ENCODE measurements at regions not wholly inside any gene's neighbourhood (a gene's known extent, or its start where the extent isn't known, plus 50 kb on each side); places are given as distances from the start of the nearest gene placed in this dataset.

DNA sequence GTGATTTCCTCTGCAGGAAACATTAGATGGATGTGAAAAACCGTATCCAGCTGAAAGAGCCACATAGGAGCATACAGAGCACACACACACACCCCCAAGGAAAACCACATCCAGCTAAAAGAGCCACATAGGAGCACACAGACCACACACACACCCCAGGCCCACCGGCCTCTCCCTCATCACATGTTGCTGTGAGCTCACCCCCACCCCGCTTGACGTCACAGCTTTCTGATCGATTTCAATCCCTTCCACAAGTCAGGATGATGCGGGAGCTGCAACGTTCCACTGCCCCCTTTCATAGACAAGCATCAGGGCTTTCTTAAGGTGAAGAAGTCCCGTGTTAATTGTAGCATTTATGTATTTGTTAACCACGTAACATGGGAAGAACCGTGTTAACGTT is 72.4 kb upstream of the SOX1 start:
- H3K9me3 ChIP-seq, result peaks cover 17% of the 10 kb centered on the region
- no peaks in the 10 kb centered on the region for H3K4me1 ChIP-seq (ENCODE audit: low read depth)
- intact Hi-C loops (cut with DNase I, micrococcal nuclease), result no loop called here
- TF ChIP-seq, protein P1, sequence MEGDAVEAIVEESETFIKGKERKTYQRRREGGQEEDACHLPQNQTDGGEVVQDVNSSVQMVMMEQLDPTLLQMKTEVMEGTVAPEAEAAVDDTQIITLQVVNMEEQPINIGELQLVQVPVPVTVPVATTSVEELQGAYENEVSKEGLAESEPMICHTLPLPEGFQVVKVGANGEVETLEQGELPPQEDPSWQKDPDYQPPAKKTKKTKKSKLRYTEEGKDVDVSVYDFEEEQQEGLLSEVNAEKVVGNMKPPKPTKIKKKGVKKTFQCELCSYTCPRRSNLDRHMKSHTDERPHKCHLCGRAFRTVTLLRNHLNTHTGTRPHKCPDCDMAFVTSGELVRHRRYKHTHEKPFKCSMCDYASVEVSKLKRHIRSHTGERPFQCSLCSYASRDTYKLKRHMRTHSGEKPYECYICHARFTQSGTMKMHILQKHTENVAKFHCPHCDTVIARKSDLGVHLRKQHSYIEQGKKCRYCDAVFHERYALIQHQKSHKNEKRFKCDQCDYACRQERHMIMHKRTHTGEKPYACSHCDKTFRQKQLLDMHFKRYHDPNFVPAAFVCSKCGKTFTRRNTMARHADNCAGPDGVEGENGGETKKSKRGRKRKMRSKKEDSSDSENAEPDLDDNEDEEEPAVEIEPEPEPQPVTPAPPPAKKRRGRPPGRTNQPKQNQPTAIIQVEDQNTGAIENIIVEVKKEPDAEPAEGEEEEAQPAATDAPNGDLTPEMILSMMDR (IDR thresholded peaks at IDR 0.05), result no peak
- DNase-seq, result no peak
- ATAC-seq, result no peak
- H3K36me3 ChIP-seq (ENCODE audit: low read depth), result no peaks in the 10 kb centered on the region
- no peak overlapping the region for H3K4me3 ChIP-seq

DNA sequence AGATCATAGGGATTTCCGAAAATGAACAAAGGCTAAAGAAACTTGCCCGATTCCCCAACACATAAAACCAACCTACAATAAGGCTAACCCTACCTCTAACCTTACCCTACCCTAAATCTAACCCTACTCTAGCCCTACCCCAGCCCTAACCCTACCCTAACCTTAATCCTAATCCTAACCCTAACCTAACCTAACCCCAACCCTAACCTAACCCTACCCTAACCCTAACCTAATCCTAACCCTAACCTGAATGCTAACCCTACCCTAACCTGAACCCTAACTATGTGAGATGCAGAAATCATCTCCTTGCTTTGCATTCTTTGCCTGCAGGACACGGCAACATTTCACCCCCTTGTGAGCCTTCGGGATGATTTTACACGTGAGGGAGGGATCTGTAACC is 67.6 kb upstream of the SOX1 start:
- TF ChIP-seq, protein P1 (IDR thresholded peaks at IDR 0.05), result no peak
- no peaks in the 10 kb centered on the region for H3K36me3 ChIP-seq (ENCODE audit: low read depth)
- no peaks in the 10 kb centered on the region for H3K4me1 ChIP-seq (ENCODE audit: low read depth)
- ATAC-seq, result no peak
- H3K9me3 ChIP-seq, result no peaks in the 10 kb centered on the region
- no peak for DNase-seq
- no peak overlapping the region for H3K4me3 ChIP-seq
- intact Hi-C loops (cut with DNase I, micrococcal nuclease), result no loop called here

- Histone ChIP-seq H3K9me3 (no peaks in the 10 kb centered on the region), H3K36me3 (ENCODE audit: low read depth) (no peaks in the 10 kb centered on the region), H3K4me3 (no peak overlapping the region), H3K4me1 (ENCODE audit: low read depth) (no peaks in the 10 kb centered on the region)
- TF ChIP-seq, protein P1 (IDR thresholded peaks at IDR 0.05), result no peak
- intact Hi-C loops (cut with DNase I, micrococcal nuclease), result no loop called here
- no peak for DNase-seq
- ATAC-seq, result no peak
Measured at GRCh38 chr13:112000888-112001287, 66.1 kb upstream of the SOX1 start.

DNA sequence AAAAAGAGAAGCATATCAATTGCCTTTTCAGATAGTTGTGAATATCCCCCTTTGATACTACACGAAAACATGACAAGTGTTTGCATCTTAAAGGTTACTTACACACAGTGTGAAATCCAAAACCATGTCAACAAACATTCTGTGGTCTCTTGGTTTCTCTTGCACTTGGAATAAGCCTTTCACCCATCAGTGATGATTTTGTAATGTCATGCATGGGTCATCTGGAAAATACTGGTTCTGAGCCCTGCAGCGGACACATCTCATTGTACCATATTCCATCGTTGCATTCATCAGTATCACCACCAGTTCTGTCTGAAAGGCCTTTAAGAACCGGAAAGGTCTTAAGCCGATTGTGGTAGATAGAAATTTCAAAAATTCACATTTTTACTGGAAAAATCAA is 65.4 kb upstream of the SOX1 start:
- Histone ChIP-seq H3K4me3 (no peak overlapping the region), H3K4me1 (ENCODE audit: low read depth) (no peaks in the 10 kb centered on the region), H3K9me3 (no peaks in the 10 kb centered on the region), H3K36me3 (ENCODE audit: low read depth) (no peaks in the 10 kb centered on the region)
- TF ChIP-seq, protein P1 (IDR thresholded peaks at IDR 0.05), result no peak
- ATAC-seq (no peak), DNase-seq (no peak)
- intact Hi-C loops (cut with DNase I, micrococcal nuclease), result no loop called here

DNA sequence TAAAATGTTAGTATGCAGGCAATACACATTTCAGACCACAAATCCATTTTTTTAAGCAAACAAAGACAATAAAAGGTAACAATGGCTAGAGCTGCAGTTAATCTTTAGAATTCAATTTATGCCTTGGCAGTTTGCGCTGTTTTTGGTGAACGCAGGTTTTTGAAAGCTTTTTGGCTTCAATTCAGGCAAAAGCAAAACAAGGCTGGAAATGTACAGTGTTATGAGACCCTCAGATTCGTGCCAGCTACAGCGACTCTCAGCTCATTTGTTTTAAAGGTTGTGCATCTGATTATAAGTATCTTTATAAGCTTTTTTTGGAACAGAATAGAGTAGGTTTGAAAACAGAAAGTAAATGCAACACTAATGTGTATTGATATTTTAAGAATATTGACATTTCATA is 63.6 kb upstream of the SOX1 start:
- Histone ChIP-seq H3K4me3 (no peak overlapping the region), H3K9me3 (no peaks in the 10 kb centered on the region), H3K36me3 (ENCODE audit: low read depth) (no peaks in the 10 kb centered on the region), H3K4me1 (ENCODE audit: low read depth) (no peaks in the 10 kb centered on the region)
- DNase-seq (no peak), ATAC-seq (no peak)
- TF ChIP-seq, protein P1 (IDR thresholded peaks at IDR 0.05), result no peak
- intact Hi-C loops (cut with DNase I, micrococcal nuclease), result no loop called here

- no peaks in the 10 kb centered on the region for H3K9me3 ChIP-seq
- H3K4me3 ChIP-seq, result no peak overlapping the region
- no peaks in the 10 kb centered on the region for H3K4me1 ChIP-seq (ENCODE audit: low read depth)
- intact Hi-C loops (cut with DNase I, micrococcal nuclease), result no loop called here
- TF ChIP-seq, protein P1 (IDR thresholded peaks at IDR 0.05), result no peak
- DNase-seq (no peak), ATAC-seq (no peak)
- H3K36me3 ChIP-seq (ENCODE audit: low read depth), result no peaks in the 10 kb centered on the region
Measured at GRCh38 chr13:112003941-112004340, 63.0 kb upstream of the SOX1 start.
